ENCODE measurements at regions not wholly inside any gene's neighbourhood (a gene's known extent, or its start where the extent isn't known, plus 50 kb on each side); places are given as distances from the start of the nearest gene placed in this dataset.

DNA sequence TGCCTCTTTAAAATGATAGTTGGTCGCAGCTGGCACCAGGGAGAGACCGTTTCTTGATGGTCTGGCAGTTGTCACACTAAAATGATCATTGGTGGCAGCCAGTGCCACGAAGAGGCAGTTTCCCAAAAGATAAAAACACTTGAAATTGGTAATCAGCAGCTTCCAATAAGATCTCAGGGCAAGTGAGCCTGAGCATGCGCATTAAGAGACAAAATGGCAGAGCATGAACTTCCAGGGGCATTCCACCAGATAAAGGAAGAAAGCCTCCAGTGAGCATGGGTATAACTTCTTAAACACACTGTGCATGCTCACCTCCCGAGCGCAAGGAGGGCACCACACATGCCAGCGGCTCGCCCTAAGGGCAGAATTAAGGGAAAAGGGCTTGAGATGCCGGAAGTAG is 1594.2 kb upstream of the CDH9 start:
- Histone ChIP-seq H2AK5ac (ENCODE audit: insufficient read length, low read length) (no peak overlapping the region), H2AFZ (ENCODE audit: low read length) (no peak overlapping the region), H2BK5ac (ENCODE audit: insufficient read length, low read length) (no peak overlapping the region), H4K8ac (replicated peaks; ENCODE audit: insufficient read length, low read depth, low read length) (no peak overlapping the region), H3K4me2 (ENCODE audit: insufficient read depth, insufficient read length, low read length) (no peak overlapping the region), H4K20me1 (ENCODE audit: control insufficient read depth, insufficient read depth, insufficient read length) (no peaks in the 10 kb centered on the region), H3K14ac (ENCODE audit: insufficient read depth, low read length) (no peak overlapping the region), H3K9ac (ENCODE audit: extremely low read depth, insufficient read length, low read length) (no peak overlapping the region), H3K4me1 (ENCODE audit: insufficient read depth, low read length) (no peaks in the 10 kb centered on the region), H3K27me3 (ENCODE audit: insufficient read depth, low read length) (no peaks in the 10 kb centered on the region), H3K23me2 (ENCODE audit: insufficient read length, low read depth, low read length, poor library complexity, severe bottlenecking) (no peaks in the 10 kb centered on the region), H3K9me3 (ENCODE audit: control insufficient read depth, low read depth, low read length) (no peaks in the 10 kb centered on the region), H3K56ac (ENCODE audit: insufficient read length, low read depth, low read length) (no peak overlapping the region), H4K91ac (ENCODE audit: insufficient read length, low read depth, low read length) (no peak overlapping the region), H3K18ac (ENCODE audit: insufficient read length, low read depth, low read length) (no peak overlapping the region), H2BK20ac (ENCODE audit: low read depth, low read length, poor library complexity, severe bottlenecking) (no peak overlapping the region), H3K4ac (ENCODE audit: low read depth, low read length) (no peak overlapping the region), H2BK15ac (ENCODE audit: low read depth, low read length) (no peak overlapping the region), H3K79me2 (ENCODE audit: insufficient read depth, low read length) (no peaks in the 10 kb centered on the region), H3K27ac (ENCODE audit: insufficient read length, low read depth, low read length) (no peak overlapping the region), H4K5ac (ENCODE audit: insufficient read length, low read depth, low read length) (no peak overlapping the region), H2BK120ac (ENCODE audit: low read depth, low read length, poor library complexity, severe bottlenecking) (no peak overlapping the region), H3K79me1 (ENCODE audit: insufficient read depth, low read depth, low read length, poor library complexity, severe bottlenecking) (no peaks in the 10 kb centered on the region), H3T11ph (ENCODE audit: low read length) (no peak overlapping the region), H3K23ac (ENCODE audit: insufficient read length, low read depth, low read length) (no peak overlapping the region), H2BK12ac (ENCODE audit: insufficient read length, low read depth, low read length) (no peak overlapping the region)
- DNase-seq: no peak
- Mint-ChIP-seq H3K27me3 (ENCODE audit: low read depth) (no peaks in the 10 kb centered on the region), H3K36me3 (ENCODE audit: insufficient read depth in 1 of 3, low read depth in 3 of 3) (no peaks in the 10 kb centered on the region; a peak in 1 of 7 replicates), H3K9me3 (peaks cover 0 to 2% of the 10 kb centered on the region in 2 experiments; a peak in 1 of 5 replicates), H3K4me1 (no peaks in the 10 kb centered on the region; a peak in 1 of 4 replicates), H3K4me3 (no peak overlapping the region), H3K27ac (no peak overlapping the region)
- TF ChIP-seq, protein P1, sequence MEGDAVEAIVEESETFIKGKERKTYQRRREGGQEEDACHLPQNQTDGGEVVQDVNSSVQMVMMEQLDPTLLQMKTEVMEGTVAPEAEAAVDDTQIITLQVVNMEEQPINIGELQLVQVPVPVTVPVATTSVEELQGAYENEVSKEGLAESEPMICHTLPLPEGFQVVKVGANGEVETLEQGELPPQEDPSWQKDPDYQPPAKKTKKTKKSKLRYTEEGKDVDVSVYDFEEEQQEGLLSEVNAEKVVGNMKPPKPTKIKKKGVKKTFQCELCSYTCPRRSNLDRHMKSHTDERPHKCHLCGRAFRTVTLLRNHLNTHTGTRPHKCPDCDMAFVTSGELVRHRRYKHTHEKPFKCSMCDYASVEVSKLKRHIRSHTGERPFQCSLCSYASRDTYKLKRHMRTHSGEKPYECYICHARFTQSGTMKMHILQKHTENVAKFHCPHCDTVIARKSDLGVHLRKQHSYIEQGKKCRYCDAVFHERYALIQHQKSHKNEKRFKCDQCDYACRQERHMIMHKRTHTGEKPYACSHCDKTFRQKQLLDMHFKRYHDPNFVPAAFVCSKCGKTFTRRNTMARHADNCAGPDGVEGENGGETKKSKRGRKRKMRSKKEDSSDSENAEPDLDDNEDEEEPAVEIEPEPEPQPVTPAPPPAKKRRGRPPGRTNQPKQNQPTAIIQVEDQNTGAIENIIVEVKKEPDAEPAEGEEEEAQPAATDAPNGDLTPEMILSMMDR (conservative IDR thresholded peaks at IDR 0.05): no peak
- WGBS (ENCODE audit: extremely low coverage, insufficient read length, low lambda C conversion rate): no CpG with 5 or more reads among the region's 9 CpGs

Data from H9 (cell line).